Fibroblast of the aortic adventitia (primary cell): ENCODE measurements at regions not wholly inside any gene's neighbourhood (a gene's known extent, or its start where the extent isn't known, plus 50 kb on each side); places are given as distances from the start of the nearest gene placed in this dataset.

Experiments used
- DNase-seq: peaks from one replicate; pipeline ENCODE4 v3.0.0-alpha.2; 2010; ENCODE audit warnings: low read depth
- H3K4me3 ChIP-seq: 2 replicates; pipeline ENCODE4 v1.5.1; 2011; ENCODE audit warnings: low read depth, mild to moderate bottlenecking, control low read depth, low read length, moderate library complexity
- TF ChIP-seq, protein P1 (sequence below): IDR thresholded peaks from 2 replicates; pipeline ENCODE4 v1.5.1; 2011; ENCODE audit warnings: mild to moderate bottlenecking, low read length, control low read depth, inconsistent platforms; ENCODE audit not compliant: insufficient read depth

GRCh38 chr3:94285872-94286271, 223.0 kb downstream of the NSUN3 start:
- no peak overlapping the region for H3K4me3 ChIP-seq
- DNase-seq, result peak; percentile 20
- TF ChIP-seq, protein P1, sequence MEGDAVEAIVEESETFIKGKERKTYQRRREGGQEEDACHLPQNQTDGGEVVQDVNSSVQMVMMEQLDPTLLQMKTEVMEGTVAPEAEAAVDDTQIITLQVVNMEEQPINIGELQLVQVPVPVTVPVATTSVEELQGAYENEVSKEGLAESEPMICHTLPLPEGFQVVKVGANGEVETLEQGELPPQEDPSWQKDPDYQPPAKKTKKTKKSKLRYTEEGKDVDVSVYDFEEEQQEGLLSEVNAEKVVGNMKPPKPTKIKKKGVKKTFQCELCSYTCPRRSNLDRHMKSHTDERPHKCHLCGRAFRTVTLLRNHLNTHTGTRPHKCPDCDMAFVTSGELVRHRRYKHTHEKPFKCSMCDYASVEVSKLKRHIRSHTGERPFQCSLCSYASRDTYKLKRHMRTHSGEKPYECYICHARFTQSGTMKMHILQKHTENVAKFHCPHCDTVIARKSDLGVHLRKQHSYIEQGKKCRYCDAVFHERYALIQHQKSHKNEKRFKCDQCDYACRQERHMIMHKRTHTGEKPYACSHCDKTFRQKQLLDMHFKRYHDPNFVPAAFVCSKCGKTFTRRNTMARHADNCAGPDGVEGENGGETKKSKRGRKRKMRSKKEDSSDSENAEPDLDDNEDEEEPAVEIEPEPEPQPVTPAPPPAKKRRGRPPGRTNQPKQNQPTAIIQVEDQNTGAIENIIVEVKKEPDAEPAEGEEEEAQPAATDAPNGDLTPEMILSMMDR, result peak; percentile 30

GRCh38 chr3:94291686-94292085, 228.8 kb downstream of the NSUN3 start:
- no peak for DNase-seq
- H3K4me3 ChIP-seq, result no peak overlapping the region
- TF ChIP-seq, protein P1, result no peak

DNA sequence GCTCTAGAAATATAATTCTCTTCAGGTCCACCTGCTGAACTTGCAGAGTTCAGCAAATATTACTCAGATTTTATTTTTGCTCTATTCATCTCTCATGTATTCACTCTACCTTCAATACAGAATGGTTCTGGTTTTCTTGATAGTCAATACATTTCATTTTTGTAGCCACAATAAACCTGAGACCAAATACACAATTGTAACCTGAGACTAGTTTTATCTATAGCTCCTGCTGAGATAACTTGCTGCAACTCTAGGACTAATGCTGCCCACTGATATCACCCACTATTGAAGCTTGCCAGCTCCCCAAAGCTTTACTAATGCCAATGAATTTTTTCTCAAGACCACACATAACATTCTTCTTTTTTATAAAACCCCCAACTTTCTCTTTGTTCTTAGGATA, 229.3 kb downstream of the NSUN3 start:
- no peak for DNase-seq
- no peak overlapping the region for H3K4me3 ChIP-seq
- TF ChIP-seq, protein P1, result no peak

- DNase-seq, result no peak
- H3K4me3 ChIP-seq, result no peak overlapping the region
- TF ChIP-seq, protein P1, result no peak
Observed at GRCh38 chr3:94293793-94294195, 230.9 kb downstream of the NSUN3 start.

GRCh38 chr3:94294806-94295205, 231.9 kb downstream of the NSUN3 start:
- no peak for DNase-seq
- no peak overlapping the region for H3K4me3 ChIP-seq
- TF ChIP-seq, protein P1, result no peak

GRCh38 chr3:94299716-94300115, 236.9 kb downstream of the NSUN3 start:
- H3K4me3 ChIP-seq, result no peak overlapping the region
- no peak for DNase-seq
- TF ChIP-seq, protein P1, result no peak

DNA sequence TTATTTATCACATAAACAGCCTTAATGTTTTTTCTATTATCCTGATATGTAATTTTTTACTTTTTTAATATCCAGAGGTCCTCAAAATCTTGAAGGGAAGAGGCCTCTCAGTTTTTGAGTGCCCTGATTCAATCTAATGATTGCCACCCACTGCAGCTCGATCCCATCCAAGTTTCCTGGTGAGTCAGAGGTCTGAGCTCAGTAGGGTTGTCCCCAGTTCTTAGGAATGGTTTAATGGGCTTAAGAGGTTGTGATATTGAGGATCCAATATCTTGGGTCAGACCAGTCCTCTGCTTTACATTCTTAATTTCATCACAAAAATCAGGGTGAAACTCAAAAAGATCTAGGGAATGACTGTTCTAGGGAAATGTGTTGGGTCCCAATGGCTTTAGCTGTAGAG, 238.5 kb downstream of the NSUN3 start:
- TF ChIP-seq, protein P1, result no peak
- DNase-seq, result no peak
- H3K4me3 ChIP-seq, result no peak overlapping the region
